ENCODE measurements at regions not wholly inside any gene's neighbourhood (a gene's known extent, or its start where the extent isn't known, plus 50 kb on each side); places are given as distances from the start of the nearest gene placed in this dataset.

- no peaks in the 10 kb centered on the region for H3K4me1 ChIP-seq (ENCODE audit: control insufficient read depth, low read depth, low read length)
- H3K9me3 ChIP-seq (ENCODE audit: control insufficient read depth, low read depth, low read length), result no peaks in the 10 kb centered on the region
- H3K9ac ChIP-seq (ENCODE audit: low read length), result no peak overlapping the region
- H3K36me3 ChIP-seq (ENCODE audit: control insufficient read depth, low read depth, low read length), result no peaks in the 10 kb centered on the region
- no peaks in the 10 kb centered on the region for H3K27me3 ChIP-seq (ENCODE audit: control insufficient read depth, insufficient read depth, low read length)
- no peak overlapping the region for H3K4me3 ChIP-seq (ENCODE audit: low read length)
- no peak overlapping the region for H3K27ac ChIP-seq (ENCODE audit: low read length)
Observed at GRCh38 chr5:99945478-99946442, 589.4 kb upstream of the FAM174A start.

- Histone ChIP-seq H3K4me1 (ENCODE audit: control insufficient read depth, low read depth, low read length) (no peaks in the 10 kb centered on the region), H3K36me3 (ENCODE audit: control insufficient read depth, low read depth, low read length) (no peaks in the 10 kb centered on the region), H3K9ac (ENCODE audit: low read length) (no peak overlapping the region), H3K27ac (ENCODE audit: low read length) (no peak overlapping the region), H3K9me3 (ENCODE audit: control insufficient read depth, low read depth, low read length) (no peaks in the 10 kb centered on the region), H3K4me3 (ENCODE audit: low read length) (no peak overlapping the region), H3K27me3 (ENCODE audit: control insufficient read depth, insufficient read depth, low read length) (no peaks in the 10 kb centered on the region)
Observed at GRCh38 chr5:99940540-99940939, 594.6 kb upstream of the FAM174A start.

GRCh38 chr5:99936911-99937310 is 598.3 kb upstream of the FAM174A start:
- H3K4me1 ChIP-seq (ENCODE audit: control insufficient read depth, low read depth, low read length), result no peaks in the 10 kb centered on the region
- no peak overlapping the region for H3K9ac ChIP-seq (ENCODE audit: low read length)
- H3K27me3 ChIP-seq (ENCODE audit: control insufficient read depth, insufficient read depth, low read length), result no peaks in the 10 kb centered on the region
- H3K4me3 ChIP-seq (ENCODE audit: low read length), result no peak overlapping the region
- no peaks in the 10 kb centered on the region for H3K9me3 ChIP-seq (ENCODE audit: control insufficient read depth, low read depth, low read length)
- no peaks in the 10 kb centered on the region for H3K36me3 ChIP-seq (ENCODE audit: control insufficient read depth, low read depth, low read length)
- H3K27ac ChIP-seq (ENCODE audit: low read length), result no peak overlapping the region

GRCh38 chr5:99929806-99930135 is 605.4 kb upstream of the FAM174A start:
- Histone ChIP-seq H3K27ac (ENCODE audit: low read length) (no peak overlapping the region), H3K9me3 (ENCODE audit: control insufficient read depth, low read depth, low read length) (no peaks in the 10 kb centered on the region), H3K4me3 (ENCODE audit: low read length) (no peak overlapping the region), H3K36me3 (ENCODE audit: control insufficient read depth, low read depth, low read length) (no peaks in the 10 kb centered on the region), H3K27me3 (ENCODE audit: control insufficient read depth, insufficient read depth, low read length) (no peaks in the 10 kb centered on the region), H3K9ac (ENCODE audit: low read length) (no peak overlapping the region), H3K4me1 (ENCODE audit: control insufficient read depth, low read depth, low read length) (no peaks in the 10 kb centered on the region)

- Histone ChIP-seq H3K9me3 (ENCODE audit: control insufficient read depth, low read depth, low read length) (no peaks in the 10 kb centered on the region), H3K4me3 (ENCODE audit: low read length) (no peak overlapping the region), H3K9ac (ENCODE audit: low read length) (no peak overlapping the region), H3K27me3 (ENCODE audit: control insufficient read depth, insufficient read depth, low read length) (no peaks in the 10 kb centered on the region), H3K27ac (ENCODE audit: low read length) (no peak overlapping the region), H3K36me3 (ENCODE audit: control insufficient read depth, low read depth, low read length) (no peaks in the 10 kb centered on the region), H3K4me1 (ENCODE audit: control insufficient read depth, low read depth, low read length) (no peaks in the 10 kb centered on the region)
Observed at GRCh38 chr5:99929067-99929805, 605.9 kb upstream of the FAM174A start.

GRCh38 chr5:99928490-99928889 is 606.7 kb upstream of the FAM174A start:
- Histone ChIP-seq H3K4me3 (ENCODE audit: low read length) (no peak overlapping the region), H3K9ac (ENCODE audit: low read length) (no peak overlapping the region), H3K36me3 (ENCODE audit: control insufficient read depth, low read depth, low read length) (no peaks in the 10 kb centered on the region), H3K9me3 (ENCODE audit: control insufficient read depth, low read depth, low read length) (no peaks in the 10 kb centered on the region), H3K27me3 (ENCODE audit: control insufficient read depth, insufficient read depth, low read length) (no peaks in the 10 kb centered on the region), H3K27ac (ENCODE audit: low read length) (no peak overlapping the region), H3K4me1 (ENCODE audit: control insufficient read depth, low read depth, low read length) (no peaks in the 10 kb centered on the region)

- no peak overlapping the region for H3K27ac ChIP-seq (ENCODE audit: low read length)
- H3K9ac ChIP-seq (ENCODE audit: low read length), result no peak overlapping the region
- H3K9me3 ChIP-seq (ENCODE audit: control insufficient read depth, low read depth, low read length), result no peaks in the 10 kb centered on the region
- no peak overlapping the region for H3K4me3 ChIP-seq (ENCODE audit: low read length)
- H3K36me3 ChIP-seq (ENCODE audit: control insufficient read depth, low read depth, low read length), result no peaks in the 10 kb centered on the region
- no peaks in the 10 kb centered on the region for H3K4me1 ChIP-seq (ENCODE audit: control insufficient read depth, low read depth, low read length)
- no peaks in the 10 kb centered on the region for H3K27me3 ChIP-seq (ENCODE audit: control insufficient read depth, insufficient read depth, low read length)
Observed at GRCh38 chr5:99926463-99926862, 608.7 kb upstream of the FAM174A start.

GRCh38 chr5:99922386-99922785 is 612.8 kb upstream of the FAM174A start:
- H3K9me3 ChIP-seq (ENCODE audit: control insufficient read depth, low read depth, low read length), result no peaks in the 10 kb centered on the region
- no peaks in the 10 kb centered on the region for H3K36me3 ChIP-seq (ENCODE audit: control insufficient read depth, low read depth, low read length)
- no peaks in the 10 kb centered on the region for H3K27me3 ChIP-seq (ENCODE audit: control insufficient read depth, insufficient read depth, low read length)
- no peak overlapping the region for H3K9ac ChIP-seq (ENCODE audit: low read length)
- H3K4me1 ChIP-seq (ENCODE audit: control insufficient read depth, low read depth, low read length), result no peaks in the 10 kb centered on the region
- H3K27ac ChIP-seq (ENCODE audit: low read length), result no peak overlapping the region
- no peak overlapping the region for H3K4me3 ChIP-seq (ENCODE audit: low read length)

GRCh38 chr5:99911971-99912370 is 623.2 kb upstream of the FAM174A start:
- no peaks in the 10 kb centered on the region for H3K27me3 ChIP-seq (ENCODE audit: control insufficient read depth, insufficient read depth, low read length)
- H3K9me3 ChIP-seq (ENCODE audit: control insufficient read depth, low read depth, low read length), result no peaks in the 10 kb centered on the region
- no peak overlapping the region for H3K4me3 ChIP-seq (ENCODE audit: low read length)
- no peak overlapping the region for H3K9ac ChIP-seq (ENCODE audit: low read length)
- H3K27ac ChIP-seq (ENCODE audit: low read length), result no peak overlapping the region
- no peaks in the 10 kb centered on the region for H3K4me1 ChIP-seq (ENCODE audit: control insufficient read depth, low read depth, low read length)
- no peaks in the 10 kb centered on the region for H3K36me3 ChIP-seq (ENCODE audit: control insufficient read depth, low read depth, low read length)

- Histone ChIP-seq H3K4me3 (ENCODE audit: low read length) (no peak overlapping the region), H3K27ac (ENCODE audit: low read length) (no peak overlapping the region), H3K36me3 (ENCODE audit: control insufficient read depth, low read depth, low read length) (no peaks in the 10 kb centered on the region), H3K9ac (ENCODE audit: low read length) (no peak overlapping the region), H3K9me3 (ENCODE audit: control insufficient read depth, low read depth, low read length) (no peaks in the 10 kb centered on the region), H3K27me3 (ENCODE audit: control insufficient read depth, insufficient read depth, low read length) (no peaks in the 10 kb centered on the region), H3K4me1 (ENCODE audit: control insufficient read depth, low read depth, low read length) (no peaks in the 10 kb centered on the region)
Observed at GRCh38 chr5:99906776-99907175, 628.4 kb upstream of the FAM174A start.

- no peak overlapping the region for H3K27ac ChIP-seq (ENCODE audit: low read length)
- H3K9ac ChIP-seq (ENCODE audit: low read length), result no peak overlapping the region
- no peak overlapping the region for H3K4me3 ChIP-seq (ENCODE audit: low read length)
- H3K36me3 ChIP-seq (ENCODE audit: control insufficient read depth, low read depth, low read length), result no peaks in the 10 kb centered on the region
- no peaks in the 10 kb centered on the region for H3K27me3 ChIP-seq (ENCODE audit: control insufficient read depth, insufficient read depth, low read length)
- H3K4me1 ChIP-seq (ENCODE audit: control insufficient read depth, low read depth, low read length), result no peaks in the 10 kb centered on the region
- H3K9me3 ChIP-seq (ENCODE audit: control insufficient read depth, low read depth, low read length), result no peaks in the 10 kb centered on the region
Observed at GRCh38 chr5:99901972-99902371, 633.2 kb upstream of the FAM174A start.

Data from iPS-18a (cell line).